ENCODE measurements at regions not wholly inside any gene's neighbourhood (a gene's known extent, or its start where the extent isn't known, plus 50 kb on each side); places are given as distances from the start of the nearest gene placed in this dataset.

DNA sequence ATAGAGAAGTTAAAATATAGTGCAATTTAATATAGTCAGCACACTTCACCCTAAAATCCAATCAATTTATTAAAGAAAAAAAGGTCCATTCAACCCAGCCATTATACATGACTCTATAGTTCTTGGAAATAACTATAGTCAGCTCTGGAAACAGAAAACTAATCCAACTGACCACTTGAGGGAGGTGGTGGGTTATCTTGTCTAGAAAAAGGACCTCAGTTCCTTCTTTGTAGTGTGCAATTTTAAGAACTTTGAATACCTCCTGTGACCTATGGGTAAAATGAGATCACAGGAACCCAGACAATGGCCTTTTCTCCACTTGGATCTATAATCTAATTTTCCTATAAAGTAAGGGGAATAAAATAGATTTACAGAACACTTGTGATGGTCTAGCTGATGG lies 163.6 kb upstream of the CENPW start:
- TF ChIP-seq, protein P1, sequence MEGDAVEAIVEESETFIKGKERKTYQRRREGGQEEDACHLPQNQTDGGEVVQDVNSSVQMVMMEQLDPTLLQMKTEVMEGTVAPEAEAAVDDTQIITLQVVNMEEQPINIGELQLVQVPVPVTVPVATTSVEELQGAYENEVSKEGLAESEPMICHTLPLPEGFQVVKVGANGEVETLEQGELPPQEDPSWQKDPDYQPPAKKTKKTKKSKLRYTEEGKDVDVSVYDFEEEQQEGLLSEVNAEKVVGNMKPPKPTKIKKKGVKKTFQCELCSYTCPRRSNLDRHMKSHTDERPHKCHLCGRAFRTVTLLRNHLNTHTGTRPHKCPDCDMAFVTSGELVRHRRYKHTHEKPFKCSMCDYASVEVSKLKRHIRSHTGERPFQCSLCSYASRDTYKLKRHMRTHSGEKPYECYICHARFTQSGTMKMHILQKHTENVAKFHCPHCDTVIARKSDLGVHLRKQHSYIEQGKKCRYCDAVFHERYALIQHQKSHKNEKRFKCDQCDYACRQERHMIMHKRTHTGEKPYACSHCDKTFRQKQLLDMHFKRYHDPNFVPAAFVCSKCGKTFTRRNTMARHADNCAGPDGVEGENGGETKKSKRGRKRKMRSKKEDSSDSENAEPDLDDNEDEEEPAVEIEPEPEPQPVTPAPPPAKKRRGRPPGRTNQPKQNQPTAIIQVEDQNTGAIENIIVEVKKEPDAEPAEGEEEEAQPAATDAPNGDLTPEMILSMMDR (IDR thresholded peaks at IDR 0.05; ENCODE audit: insufficient read depth, low read length, poor library complexity, severe bottlenecking): no peak
- TF ChIP-seq EZH2phosphoT487 (conservative IDR thresholded peaks at IDR 0.05; ENCODE audit: low read length): no peak
